ENCODE measurements at regions not wholly inside any gene's neighbourhood (a gene's known extent, or its start where the extent isn't known, plus 50 kb on each side); places are given as distances from the start of the nearest gene placed in this dataset.

DNA sequence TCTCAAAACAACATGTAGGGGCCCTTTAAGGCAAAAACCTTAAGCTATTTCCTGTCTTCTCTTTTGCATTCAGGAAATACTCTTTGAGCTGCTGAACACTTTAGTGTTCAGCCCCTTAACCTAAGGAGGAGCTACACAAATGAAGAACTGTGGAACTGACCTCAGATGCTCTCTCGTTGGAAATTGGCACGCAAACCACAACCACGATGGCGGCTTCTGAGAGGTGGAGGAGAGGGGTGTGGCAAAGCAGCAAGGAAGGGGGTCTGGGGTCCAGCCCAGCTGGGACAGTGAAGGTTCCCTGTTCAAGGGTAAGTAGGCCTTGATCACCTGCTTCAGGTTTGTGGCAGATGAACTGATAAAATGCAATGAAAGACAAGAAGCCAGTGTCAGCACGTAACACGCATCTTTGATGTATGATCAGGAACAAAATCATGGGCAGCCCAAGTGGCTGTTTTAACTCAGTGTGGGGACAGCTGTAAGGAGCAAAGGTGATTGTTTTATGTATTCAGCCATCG is 291.6 kb upstream of the TNRC6C start:
- peak; percentile 57 to 62 for DNase-seq

DNA sequence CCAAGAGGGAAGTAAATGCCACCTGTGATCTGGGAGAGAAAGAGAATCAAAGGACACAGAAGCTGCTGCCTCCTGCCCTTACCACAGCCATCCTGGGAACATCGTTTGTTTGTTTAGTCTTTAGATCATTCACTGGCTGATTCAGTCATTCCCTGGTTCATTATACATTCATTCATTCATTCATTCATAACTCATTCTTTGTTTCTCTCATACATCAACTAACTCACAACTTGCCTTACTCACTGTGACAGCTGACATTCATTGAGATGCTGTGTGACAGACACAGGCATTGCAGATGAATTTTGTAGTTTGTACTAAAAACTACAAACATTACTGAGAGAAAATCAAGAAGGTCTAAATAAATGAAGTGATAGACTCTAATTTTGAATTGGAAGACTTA is 291.0 kb upstream of the TNRC6C start:
- no peak for DNase-seq

DNA sequence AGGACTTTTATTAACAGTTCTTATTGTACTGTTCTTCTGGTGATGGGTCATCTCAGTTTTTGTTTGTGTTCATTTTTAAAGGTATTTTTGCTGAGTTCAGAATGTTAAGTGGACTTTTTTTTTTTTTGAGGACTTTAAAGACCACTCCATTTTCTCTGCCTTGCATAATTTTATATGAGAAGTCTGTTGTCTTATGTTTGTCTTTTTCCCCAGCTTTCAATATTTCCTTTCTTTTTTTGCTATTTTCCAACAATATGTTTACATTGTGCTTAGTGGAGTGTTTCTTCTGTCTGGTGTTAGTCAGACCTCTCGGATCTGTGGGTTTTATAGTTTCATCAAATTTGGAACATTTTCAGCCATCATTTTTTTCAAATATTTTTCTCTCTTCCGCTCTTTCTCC is 290.0 kb upstream of the TNRC6C start:
- no peak for DNase-seq

DNA sequence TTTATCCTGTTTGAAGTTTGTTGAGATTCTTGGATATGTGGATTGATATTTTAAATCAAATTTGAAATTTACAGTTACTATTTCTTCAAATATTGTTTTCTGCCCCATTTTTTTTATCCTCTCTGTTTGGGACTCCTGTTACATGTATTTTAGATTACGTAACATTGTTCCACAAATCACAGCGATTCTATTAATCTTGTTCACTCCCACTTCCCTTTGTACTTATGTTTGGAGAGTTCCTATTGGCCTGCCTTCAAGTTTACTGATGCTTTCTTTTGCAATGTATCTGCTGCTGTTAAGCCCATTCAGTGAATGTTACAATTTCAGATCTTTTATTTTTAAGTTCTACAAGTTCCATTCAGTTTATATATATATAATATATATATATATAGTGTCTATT is 288.3 kb upstream of the TNRC6C start:
- no peak for DNase-seq

DNA sequence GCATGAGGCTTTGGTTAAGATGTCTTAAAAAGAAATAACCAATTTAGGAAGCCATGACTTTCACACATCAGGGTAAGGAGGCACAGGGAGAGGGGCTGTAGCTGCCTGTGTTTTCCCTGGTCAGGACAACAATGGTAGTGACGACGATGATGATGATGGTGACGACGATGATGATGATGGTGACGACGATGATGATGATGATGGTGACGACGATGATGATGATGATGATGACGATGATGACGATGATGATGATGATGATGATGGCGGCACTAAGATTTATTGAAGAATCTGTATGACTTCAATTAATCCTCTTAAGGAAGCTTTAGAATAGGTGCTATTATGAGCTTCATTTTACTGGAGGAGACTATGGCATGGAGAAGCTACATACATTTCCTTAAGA is 284.1 kb upstream of the TNRC6C start:
- DNase-seq = no peak

DNA sequence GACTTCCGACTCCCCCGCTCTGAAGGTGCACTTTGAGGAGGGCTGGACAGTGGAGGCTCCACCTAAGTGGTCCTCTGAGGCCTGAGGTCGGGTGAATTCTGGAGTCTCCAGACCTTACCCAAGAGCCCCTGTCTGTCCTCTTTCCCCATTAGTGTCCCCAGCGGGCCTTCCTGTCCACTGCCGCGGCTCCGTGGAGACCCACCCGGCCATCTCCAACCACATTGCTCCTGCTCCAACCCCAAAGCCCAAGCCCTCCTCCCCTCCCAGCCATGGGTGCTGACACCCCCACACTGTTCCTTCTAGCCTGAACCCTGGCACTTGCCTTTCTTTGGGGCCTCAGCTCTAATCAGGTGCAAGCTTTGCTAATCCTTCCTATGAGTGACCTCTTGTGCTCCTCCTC is 283.1 kb upstream of the TNRC6C start:
- DNase-seq = no peak

DNA sequence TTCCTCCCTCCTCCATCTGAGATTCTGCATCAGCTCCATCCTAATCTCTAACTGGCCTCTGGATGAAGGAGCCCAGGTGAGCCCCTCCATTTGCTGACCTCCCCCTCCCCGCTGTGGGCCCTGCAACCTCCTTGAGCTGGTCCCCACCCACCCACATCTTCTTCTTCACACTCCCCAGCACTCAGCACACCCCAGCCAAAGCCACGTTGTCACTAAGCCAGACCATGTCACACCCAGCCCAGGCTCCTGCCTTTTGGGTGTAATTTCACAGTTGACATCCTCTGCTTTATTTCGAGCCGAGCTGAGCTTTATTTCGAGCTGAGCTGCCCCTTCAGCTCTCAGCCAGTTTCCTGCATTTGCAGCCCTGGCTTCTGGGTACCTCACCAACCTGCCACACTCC is 282.7 kb upstream of the TNRC6C start:
- no peak for DNase-seq

DNA sequence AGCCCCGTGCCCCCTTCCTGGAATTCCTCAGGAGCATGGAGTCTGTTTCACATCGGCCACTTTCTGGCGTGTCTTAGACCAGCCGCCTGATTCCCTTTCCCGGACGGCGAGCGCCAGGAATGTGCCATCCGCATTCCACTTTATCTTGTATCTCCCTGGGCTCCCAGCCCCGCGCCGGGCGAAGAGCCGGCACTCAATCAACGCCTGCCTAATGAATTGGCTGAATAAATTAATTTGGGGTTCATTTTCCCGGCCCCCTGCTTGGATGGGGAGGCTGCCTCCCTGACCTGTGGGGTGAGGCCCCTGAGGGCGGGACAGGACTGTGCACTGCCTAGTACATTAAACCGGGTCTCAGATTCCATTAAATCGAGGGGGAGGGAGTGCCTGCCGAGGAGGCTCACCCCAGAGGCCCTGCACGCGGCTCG is 282.3 kb upstream of the TNRC6C start:
- no peak for DNase-seq

DNA sequence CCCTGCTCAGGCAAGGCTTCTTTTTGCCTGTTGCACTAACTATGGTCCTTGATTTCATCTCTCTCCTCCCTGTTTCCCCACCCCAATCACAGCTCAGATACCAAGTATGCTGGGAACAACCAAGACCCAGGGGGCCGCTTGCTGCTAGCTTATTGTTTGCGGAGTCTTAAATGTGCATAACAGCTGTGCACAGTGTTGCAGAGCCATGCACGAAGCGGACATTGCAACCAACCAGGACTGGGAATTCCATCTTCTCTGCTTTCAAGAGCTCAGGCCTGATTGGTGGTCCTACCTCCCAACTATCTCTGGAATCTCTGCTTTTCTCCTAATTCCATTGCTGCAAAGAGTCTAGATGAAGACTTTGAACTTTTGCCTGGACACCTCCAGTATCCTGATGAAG is 281.3 kb upstream of the TNRC6C start:
- no peak for DNase-seq

DNA sequence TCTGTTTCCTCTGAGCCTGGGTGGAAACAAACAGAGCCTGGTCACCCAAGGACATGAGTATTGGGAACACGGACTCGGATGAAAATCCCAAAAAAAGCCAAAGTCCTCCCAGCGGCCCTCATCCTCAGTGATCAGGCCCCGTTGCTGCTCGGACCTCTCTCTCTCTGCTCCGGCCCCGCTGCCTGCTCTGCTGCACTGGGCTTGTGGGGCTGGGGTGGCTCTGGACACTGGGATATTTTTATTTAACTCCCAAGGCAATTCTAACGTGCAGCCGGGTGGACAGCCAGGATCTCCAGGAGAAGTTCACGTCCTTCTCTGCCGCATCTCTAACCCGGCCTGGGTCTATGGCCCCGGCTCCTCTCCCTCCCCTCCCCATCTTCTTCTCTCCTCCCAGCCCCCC is 280.9 kb upstream of the TNRC6C start:
- no peak for DNase-seq

DNA sequence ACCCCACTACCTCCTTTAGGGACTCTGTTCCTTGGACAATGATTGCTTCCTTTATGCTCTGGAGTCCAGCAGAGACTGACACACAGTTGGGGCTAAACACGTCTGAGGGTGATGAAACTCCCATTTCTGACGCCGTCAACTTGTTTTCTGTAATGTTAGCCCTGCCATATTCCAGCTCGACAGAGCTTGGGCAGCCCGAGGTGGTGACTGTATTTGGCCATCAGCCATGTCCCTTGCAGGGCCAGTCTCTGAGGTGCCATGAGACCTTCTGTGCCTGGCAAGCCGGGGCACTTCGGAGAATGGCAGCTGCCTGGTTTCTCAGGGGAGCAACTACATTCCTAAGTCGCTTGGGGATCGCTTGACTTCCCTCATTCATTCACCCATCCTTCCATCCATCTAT is 278.9 kb upstream of the TNRC6C start:
- DNase-seq = no peak

DNA sequence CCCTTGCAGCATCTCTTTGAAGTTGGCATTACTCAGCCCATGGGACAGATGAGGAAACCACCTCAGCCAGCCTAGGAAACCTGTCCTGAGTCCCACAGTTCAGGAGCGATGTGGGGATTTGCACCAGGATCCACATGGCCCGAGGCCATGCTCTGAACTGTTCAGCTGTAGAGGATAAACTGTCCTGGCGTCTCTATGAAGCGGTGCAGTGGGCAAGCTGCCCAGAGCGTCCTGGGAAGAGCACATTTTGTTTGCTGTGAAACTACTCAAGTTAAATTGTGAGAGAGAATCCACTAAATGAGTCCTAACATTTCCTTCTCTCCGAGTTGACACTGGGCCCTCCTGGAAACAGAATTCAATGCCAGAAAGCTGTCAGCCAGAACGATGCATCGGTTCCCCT is 276.6 kb upstream of the TNRC6C start:
- no peak for DNase-seq

DNA sequence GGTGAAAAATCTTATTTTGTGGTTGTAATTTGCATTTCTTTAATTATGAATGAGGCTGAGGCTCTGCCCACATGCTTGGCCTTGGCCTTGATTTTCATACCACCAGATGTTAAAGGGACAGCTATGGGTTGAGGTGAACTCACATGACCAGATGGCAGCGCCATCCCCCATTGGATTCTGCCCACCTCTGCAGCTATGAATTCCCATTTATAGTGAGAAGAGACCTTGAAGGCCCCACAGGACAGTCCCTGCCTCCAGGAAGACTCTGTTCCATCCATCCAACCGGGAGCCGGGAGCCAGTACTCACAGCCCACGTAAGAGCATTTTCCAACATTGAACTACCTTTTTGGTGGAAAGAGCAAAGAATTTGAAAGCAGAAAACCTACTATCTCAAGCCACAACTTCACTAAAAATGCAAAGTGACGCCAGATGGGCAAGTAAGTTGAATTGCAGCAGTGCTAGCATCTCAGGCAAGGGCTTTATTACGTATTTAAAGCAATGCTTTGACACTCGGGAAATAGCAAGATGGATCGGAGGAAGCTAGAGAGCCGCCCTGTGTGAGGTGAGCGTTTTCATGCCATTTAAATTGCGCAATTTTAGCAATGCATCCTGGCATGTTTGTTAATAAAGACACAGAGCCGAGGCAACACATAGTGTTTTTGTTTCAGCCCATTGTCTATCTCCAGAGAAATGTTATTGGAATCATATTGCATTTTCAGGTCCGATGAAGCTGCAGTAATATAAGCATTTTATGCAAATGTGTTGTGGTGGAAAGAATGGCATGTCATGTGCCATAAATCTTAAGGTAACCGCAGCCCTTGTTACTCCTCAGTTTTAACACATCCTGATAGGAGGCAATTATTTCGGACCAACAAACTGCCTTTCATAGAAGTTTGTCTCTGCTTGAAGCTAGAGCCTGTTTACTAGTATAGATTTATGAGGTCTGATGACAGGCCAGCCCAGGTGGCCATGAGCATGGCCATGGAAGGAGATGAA is 273.4 kb upstream of the TNRC6C start:
- no peak for DNase-seq

DNA sequence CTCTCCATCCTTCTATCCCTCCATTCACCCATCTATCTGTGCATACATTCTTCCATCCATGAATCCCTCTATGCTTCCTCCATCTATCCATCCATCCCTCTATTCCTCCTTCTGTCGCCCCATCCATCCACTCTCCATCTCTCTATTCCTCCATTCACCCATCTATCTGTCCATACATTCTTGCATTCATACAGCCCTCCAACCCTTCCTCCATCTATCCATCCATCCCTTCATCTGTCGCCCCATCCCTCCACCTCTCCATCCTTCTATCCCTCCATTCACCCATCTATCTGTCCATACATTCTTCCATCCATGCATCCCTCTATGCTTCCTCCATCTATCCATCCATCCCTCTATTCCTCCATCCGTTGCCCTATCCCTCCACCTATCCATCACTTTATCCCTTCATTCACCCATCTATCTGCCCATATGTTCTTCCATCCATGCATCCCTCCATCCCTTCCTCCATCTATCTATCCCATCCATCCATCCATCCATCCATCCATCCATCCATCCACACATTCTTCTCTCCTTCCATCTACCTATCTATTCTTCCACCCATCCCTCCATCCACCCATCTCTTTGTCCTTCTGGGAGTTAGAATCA is 272.5 kb upstream of the TNRC6C start:
- DNase-seq = no peak

DNA sequence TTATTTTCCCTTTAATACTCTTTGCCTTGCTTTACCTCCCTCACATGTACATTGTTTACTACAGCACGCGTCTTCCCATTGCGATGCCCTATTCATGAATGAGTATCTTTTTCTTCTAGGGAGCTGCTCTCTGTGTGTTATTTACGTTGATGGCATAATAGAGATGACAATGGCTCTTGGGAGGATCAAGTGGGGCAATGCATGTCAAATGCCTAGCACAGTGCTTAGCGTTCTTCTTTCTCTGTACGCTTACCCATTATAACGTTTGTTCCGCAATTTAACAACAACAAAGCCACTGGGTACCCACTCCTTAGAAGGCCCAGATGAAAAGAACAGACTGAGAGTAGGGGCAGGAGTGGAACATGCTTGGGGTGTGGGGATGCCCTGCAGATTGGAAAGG is 271.6 kb upstream of the TNRC6C start:
- DNase-seq = no peak

DNA sequence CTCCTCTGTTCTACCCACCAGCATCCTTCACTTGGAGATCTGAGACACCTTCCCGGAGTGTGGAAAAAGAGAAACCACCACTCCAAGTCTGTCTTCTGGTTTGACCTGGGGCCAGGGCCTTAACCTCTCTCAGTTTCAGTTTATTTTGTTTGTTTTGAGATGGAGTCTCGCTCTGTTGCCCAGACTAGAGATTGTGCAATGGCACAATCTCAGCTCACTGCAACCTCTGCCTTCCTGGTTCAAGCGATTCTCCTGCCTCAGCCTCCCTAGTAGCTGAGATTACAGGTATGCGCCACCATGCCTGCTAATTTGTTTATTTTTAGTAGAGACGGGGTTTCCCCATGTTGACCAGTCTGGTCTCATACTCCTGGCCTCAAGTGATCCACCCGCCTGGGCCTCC is 271.1 kb upstream of the TNRC6C start:
- DNase-seq = no peak

DNA sequence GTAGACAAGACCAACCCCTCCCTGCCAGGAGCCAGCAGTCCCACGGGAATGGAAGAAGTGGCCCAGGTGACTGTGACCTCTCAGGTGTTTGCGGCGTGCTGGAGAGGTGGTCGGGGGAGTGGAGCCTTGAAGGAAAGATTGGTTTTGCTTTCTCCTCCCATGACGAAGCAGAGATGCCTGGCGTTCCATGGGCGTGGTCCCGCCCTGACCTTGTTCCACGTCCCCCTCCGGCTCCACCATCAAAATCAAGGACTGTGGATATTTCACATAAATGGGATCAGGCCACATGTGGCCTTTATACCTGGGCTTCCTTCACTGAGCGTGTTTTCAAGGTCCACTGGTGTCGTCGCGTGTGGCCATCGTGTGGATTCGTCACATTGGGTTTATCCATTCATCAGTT is 270.6 kb upstream of the TNRC6C start:
- DNase-seq = no peak

DNA sequence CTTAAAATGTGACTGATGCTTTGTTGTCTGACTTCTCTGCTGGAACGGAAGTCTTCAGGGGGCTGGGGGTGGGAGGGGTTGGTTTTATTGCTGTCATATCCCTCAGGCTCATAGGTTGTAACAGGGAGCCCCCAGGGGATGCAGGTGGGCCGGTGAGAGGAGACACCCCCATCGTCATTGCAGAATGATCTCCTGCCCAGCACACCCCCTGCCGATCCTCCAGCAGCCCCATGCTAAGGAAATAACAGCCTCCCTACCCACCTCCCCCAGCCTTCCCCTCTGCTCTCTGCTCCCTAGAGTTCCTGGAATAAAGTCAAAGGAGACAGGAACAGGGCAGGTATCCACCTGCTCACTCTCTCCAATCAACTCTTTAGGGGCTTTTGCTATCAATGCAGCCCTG is 270.1 kb upstream of the TNRC6C start:
- no peak for DNase-seq

DNA sequence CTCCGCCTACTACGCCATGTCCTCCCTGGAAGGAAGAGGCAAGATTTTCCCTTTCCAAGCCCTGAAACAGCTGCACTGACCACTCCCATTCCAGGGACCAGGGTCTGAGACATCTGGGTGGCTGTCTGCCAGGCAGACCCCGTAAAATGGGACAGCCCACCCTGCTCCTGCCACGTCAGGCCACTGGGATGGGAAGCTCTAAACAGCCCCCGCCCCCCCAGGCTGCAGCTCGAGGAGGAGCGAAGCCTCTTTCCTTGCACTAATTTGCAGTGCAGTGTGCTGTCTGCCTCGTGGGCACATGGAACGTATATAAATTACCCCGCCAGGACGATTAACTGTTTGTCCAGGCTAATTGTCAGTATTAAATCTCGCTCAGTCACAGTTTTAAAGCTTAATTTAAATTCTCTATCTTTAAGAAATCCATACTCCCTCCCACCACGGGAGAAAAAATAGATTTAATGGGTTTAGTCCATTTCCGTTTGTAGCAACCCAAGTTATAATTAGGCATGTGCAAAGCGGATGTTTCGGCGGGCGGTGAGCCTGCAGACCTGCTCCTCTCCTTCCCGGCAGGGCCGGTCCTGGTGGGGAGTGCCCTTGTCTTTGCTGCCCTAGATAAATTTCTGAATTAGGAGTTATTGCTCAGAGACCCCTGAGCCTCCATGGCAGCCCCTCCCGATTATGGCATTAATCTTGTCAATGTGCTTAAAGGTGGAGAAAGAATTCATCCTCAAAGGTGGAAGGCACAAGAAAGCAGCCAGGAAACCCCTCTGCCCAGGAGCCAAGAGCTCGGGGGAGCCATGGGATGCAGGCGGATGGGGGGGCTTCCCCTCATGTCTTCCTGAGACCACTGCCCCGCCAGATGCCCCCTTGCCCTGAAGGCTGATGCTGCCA is 268.0 kb upstream of the TNRC6C start:
- peak in 1 of 2 donors; percentile 33 for DNase-seq

DNA sequence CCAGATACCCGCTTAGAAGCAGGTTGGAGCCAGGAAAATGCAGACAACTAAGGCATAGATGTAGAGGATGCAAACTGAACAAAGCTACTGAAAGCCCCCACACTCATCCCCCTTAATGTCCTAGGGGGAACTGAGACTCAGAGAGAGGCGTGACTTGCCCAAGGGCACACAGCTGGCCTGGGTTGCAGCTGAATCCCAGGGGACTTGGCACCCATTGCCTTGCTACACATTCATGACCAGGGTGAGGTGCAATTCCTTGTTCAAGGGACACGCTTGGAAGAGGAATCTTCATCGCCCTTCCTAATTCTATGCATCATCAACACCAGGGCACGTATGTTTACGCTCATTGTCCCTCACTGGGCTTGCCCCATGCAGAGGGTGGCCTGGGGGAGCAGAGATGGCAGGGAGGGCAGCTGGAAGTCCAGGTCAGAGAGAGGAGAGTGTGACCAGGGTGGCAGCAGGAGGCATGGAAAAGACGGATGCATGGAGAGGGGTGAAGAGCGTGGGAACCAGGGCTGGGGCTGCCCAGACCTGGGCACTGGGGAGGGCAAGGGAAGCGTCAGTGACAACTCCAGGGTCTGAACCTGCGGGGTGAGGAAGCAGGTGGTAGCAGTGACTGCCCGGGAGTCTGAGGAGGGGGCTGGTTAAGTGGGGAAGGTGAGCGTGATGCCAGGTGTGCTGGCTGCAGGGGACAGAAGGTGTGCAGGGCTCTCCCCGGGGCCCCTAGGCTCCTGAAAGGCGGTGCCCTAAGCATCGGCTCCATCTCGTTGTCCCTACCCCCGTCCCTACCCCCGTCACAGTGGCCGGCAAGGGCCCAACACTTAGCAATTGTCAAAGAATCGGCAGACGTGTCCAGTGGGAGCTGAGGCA is 267.1 kb upstream of the TNRC6C start:
- DNase-seq = no peak

DNA sequence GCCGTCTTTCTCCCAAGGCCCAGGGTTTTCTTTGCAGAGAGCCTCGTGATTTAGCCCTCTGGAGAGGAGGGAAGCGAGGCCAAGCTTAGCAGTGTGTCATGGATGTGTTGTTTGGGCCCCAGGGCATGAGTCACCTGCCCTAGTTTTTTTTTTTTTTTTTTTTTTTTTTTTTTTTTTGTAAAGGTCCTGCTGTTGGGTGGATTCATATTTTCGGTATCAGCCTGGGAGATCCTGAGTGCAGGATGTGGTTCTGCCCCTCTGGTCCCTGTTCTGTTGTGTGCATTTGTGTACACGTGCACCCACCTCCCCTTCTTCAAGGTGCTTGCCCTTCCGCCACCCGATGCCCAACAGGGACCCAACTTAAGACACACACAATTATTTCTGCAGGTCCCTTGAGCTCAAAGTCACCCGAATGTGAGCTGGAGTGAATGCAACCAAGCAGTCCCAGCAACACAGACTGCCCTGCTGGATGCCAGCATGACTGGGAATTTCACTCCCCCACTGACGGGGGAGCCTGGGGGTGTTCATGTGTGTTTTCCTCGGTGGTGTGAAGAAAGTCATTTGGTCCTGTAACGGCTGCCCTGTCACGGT is 265.8 kb upstream of the TNRC6C start:
- no peak for DNase-seq

DNA sequence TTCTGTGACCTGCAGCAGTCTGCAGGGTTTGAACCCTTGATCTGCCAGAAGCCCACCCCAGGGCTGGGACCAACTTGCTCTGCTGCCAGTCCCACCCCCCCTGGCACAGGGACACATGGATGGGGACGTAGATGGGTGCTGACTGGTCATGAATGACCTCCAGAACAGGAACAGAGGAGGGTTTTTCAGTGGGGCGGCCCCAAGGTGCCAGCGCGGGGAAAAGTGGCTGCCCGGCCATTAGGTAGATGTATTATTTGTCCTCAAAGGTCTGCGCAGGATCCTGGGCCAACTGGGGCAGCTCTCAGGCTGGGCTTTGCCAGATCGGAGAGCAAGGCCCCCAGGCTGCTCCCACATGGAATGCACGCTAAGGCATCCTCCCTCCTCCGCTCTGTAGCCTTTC is 265.2 kb upstream of the TNRC6C start:
- no peak for DNase-seq

Measured in stimulated activated CD4-positive, alpha-beta T cell treated with anti-CD3 and anti-CD28 coated beads, Interleukin-2, amount 100 ng/mL, for 24 hours (primary cell).